ENCODE measurements at regions not wholly inside any gene's neighbourhood (a gene's known extent, or its start where the extent isn't known, plus 50 kb on each side); places are given as distances from the start of the nearest gene placed in this dataset.
A peak's percentile ranks its signal among the peaks of the same experiment; 100 is the strongest.

DNA sequence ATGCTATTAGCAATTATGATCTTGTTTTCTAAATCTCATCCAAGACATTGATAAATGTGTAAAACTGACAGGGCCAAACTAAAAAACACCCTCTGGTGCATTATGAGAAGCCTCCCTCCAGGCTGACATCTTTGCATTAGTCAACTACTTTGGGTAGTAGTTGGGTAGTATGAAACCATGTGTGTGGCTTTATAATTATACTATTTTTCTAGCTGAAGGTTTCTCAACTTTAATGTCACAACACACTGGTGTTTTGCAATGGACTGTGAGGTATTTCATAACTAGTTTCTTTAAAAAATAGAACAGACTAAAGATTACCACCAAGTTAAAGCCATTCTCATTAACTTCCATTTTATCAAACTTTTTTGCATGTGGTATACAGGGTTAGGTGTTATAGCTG lies 73.1 kb upstream of the RBMS1 start:
- no peak overlapping the region for H3K4me3 Mint-ChIP-seq
- DNase-seq (peak in 3 of 14 experiments; percentile 8 to 25 (median 24)), ATAC-seq (ENCODE audit: poor library complexity) (no peak)
- Histone ChIP-seq H3K36me3 (ENCODE audit: insufficient read depth, low read length) (no peaks in the 10 kb centered on the region), H3K4me1 (ENCODE audit: insufficient read depth, low read length) (no peaks in the 10 kb centered on the region), H3K4me3 (ENCODE audit: low read length) (no peak overlapping the region), H3K9me3 (ENCODE audit: control insufficient read depth in 1 of 2, insufficient read depth in 1 of 2, low read length in 2 of 2) (no peaks in the 10 kb centered on the region), H3K27me3 (ENCODE audit: control insufficient read depth in 1 of 2, insufficient read depth in 2 of 2, low read length in 2 of 2) (no peaks in the 10 kb centered on the region), H3K27ac (ENCODE audit: low read depth in 1 of 2, low read length in 2 of 2) (no peak overlapping the region)
- peaks cover 26% of the 10 kb centered on the region for H3K4me1 Mint-ChIP-seq (ENCODE audit: low read depth)
- POLR2A ChIA-PET: no interaction called here
- intact Hi-C loops (cut with DNase I, micrococcal nuclease): no loop called here
- CTCF ChIA-PET: no interaction called here
- no peaks in the 10 kb centered on the region for H3K27me3 Mint-ChIP-seq
- H3K36me3 Mint-ChIP-seq (ENCODE audit: low read depth): no peaks in the 10 kb centered on the region
- TF ChIP-seq, protein P1, sequence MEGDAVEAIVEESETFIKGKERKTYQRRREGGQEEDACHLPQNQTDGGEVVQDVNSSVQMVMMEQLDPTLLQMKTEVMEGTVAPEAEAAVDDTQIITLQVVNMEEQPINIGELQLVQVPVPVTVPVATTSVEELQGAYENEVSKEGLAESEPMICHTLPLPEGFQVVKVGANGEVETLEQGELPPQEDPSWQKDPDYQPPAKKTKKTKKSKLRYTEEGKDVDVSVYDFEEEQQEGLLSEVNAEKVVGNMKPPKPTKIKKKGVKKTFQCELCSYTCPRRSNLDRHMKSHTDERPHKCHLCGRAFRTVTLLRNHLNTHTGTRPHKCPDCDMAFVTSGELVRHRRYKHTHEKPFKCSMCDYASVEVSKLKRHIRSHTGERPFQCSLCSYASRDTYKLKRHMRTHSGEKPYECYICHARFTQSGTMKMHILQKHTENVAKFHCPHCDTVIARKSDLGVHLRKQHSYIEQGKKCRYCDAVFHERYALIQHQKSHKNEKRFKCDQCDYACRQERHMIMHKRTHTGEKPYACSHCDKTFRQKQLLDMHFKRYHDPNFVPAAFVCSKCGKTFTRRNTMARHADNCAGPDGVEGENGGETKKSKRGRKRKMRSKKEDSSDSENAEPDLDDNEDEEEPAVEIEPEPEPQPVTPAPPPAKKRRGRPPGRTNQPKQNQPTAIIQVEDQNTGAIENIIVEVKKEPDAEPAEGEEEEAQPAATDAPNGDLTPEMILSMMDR (IDR thresholded peaks at IDR 0.05): no peak
- H3K9me3 Mint-ChIP-seq: no peaks in the 10 kb centered on the region
- no peak overlapping the region for H3K27ac Mint-ChIP-seq

DNA sequence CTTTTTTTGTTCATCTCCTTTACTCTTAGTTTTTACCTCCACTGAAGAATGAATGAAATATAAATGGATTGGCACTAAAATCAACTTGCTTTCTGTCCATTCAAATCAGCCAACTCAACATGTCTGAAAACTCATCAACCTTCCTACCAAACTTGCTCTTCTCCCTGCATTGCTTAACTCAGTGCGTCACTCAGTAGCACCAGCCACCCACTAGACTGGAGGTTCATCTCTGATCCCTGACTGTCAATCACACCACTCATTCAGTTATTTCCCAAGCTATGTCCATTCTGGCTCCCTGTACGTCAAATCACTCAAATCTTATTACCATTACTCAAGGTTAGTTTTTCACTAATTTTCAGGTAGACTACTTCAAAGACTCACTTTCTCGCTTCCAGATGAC lies 75.2 kb upstream of the RBMS1 start:
- H3K36me3 Mint-ChIP-seq (ENCODE audit: low read depth): no peaks in the 10 kb centered on the region
- no peaks in the 10 kb centered on the region for H3K4me1 ChIP-seq (ENCODE audit: insufficient read depth, low read length)
- CTCF ChIA-PET: no interaction called here

DNA sequence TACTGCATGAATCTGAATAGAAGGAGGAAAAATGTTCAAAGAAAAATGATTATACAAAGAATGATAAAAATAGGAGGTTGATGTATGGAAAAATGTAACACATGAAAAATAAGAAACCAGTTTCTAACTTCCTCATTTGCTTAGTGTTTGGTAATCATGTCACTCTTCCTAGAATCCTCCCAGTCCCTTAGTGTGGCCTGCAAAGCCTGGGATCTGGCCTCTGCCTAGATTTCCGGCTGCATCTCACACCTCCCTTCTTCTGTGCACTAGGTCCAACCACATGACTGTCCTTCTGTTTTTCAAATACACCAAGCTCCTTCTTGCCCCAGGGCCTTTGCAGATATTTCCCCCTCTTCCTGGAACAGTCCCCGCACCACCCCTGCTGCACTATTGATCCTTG lies 76.8 kb upstream of the RBMS1 start:
- Histone ChIP-seq H3K4me1 (ENCODE audit: insufficient read depth, low read length) (no peaks in the 10 kb centered on the region), H3K27ac (ENCODE audit: low read depth in 1 of 2, low read length in 2 of 2) (no peak overlapping the region), H3K9me3 (ENCODE audit: control insufficient read depth in 1 of 2, insufficient read depth in 1 of 2, low read length in 2 of 2) (peaks cover 0 to 6% of the 10 kb centered on the region in 2 experiments), H3K27me3 (ENCODE audit: control insufficient read depth in 1 of 2, insufficient read depth in 2 of 2, low read length in 2 of 2) (no peaks in the 10 kb centered on the region), H3K36me3 (ENCODE audit: insufficient read depth, low read length) (no peaks in the 10 kb centered on the region), H3K4me3 (ENCODE audit: low read length) (no peak overlapping the region)
- Mint-ChIP-seq H3K27ac (no peak overlapping the region), H3K9me3 (peaks cover 4% of the 10 kb centered on the region), H3K4me1 (ENCODE audit: low read depth) (peaks cover 12% of the 10 kb centered on the region), H3K27me3 (no peaks in the 10 kb centered on the region), H3K36me3 (ENCODE audit: low read depth) (no peaks in the 10 kb centered on the region), H3K4me3 (no peak overlapping the region)
- intact Hi-C loops (cut with DNase I, micrococcal nuclease): no loop called here
- CTCF ChIA-PET: no interaction called here
- no peak for DNase-seq
- POLR2A ChIA-PET: no interaction called here
- TF ChIP-seq, protein P1 (IDR thresholded peaks at IDR 0.05): no peak
- ATAC-seq (ENCODE audit: poor library complexity): no peak

More for the DNA sequence above, 75.2 kb upstream of the RBMS1 start:
- H3K9me3 Mint-ChIP-seq: peaks cover 4% of the 10 kb centered on the region
- Histone ChIP-seq H3K36me3 (ENCODE audit: insufficient read depth, low read length) (no peaks in the 10 kb centered on the region), H3K4me3 (ENCODE audit: low read length) (no peak overlapping the region), H3K27ac (ENCODE audit: low read depth in 1 of 2, low read length in 2 of 2) (no peak overlapping the region), H3K9me3 (ENCODE audit: control insufficient read depth in 1 of 2, insufficient read depth in 1 of 2, low read length in 2 of 2) (peaks cover 0 to 6% of the 10 kb centered on the region in 2 experiments), H3K27me3 (ENCODE audit: control insufficient read depth in 1 of 2, insufficient read depth in 2 of 2, low read length in 2 of 2) (no peaks in the 10 kb centered on the region)
- POLR2A ChIA-PET: no interaction called here
- no peak overlapping the region for H3K4me3 Mint-ChIP-seq
- TF ChIP-seq, protein P1 (IDR thresholded peaks at IDR 0.05): no peak
- no peaks in the 10 kb centered on the region for H3K27me3 Mint-ChIP-seq
- DNase-seq (peak in 1 of 14 experiments; percentile 10), ATAC-seq (ENCODE audit: poor library complexity) (no peak)
- H3K4me1 Mint-ChIP-seq (ENCODE audit: low read depth): peaks cover 26% of the 10 kb centered on the region
- intact Hi-C loops (cut with DNase I, micrococcal nuclease): no loop called here
- no peak overlapping the region for H3K27ac Mint-ChIP-seq
